Occipital lobe (tissue), 1 donor: ENCODE measurements at regions not wholly inside any gene's neighbourhood (a gene's known extent, or its start where the extent isn't known, plus 50 kb on each side); places are given as distances from the start of the nearest gene placed in this dataset.
"Not testable (repeated sequence)": the region's sequence is repeated elsewhere in the genome, so short reads cannot be mapped to it uniquely, and the experiment has no call there.

Source experiments
- DNase-seq: peaks from one replicate; lab custom pipeline; 2025; lab: John Stamatoyannopoulos, UW

DNA sequence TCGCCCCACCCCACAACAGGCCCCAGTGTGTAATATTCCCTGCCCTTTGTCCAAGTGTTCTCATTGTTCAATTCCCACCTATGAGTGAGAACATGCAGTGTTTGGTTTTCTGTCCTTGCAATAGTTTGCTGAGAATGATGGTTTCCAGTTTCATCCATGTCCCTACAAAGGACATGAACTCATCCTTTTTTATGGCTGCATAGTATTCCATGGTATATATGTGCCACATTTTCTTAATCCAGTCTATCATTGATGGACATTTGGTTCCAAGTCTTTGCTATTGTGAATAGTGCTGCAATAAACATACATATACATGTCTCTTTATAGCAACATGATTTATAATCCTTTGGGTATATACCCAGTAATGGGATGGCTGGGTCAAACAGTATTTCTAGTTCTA lies 132.7 kb downstream of the SNX10 start:
- not testable (repeated sequence) for DNase-seq

DNA sequence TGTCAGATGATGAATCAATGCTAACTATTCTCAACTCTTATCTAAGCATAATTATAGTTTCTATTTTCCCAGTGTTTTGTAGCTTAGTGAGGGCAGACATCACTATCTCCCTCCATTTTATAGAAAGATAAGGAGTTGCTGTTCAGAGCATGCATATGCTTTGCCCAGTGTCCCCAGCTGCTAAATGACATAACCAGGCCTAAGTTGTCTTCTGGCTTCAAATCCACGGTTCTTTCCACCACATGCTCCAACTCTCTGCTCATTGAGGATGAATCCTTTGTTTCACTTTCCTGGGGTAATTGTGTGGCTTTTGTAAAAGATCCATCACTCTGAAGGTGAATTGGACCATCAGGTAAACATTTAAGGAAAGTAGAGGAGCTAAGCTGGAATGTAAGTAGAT lies 134.0 kb downstream of the SNX10 start:
- DNase-seq, result no peak

DNA sequence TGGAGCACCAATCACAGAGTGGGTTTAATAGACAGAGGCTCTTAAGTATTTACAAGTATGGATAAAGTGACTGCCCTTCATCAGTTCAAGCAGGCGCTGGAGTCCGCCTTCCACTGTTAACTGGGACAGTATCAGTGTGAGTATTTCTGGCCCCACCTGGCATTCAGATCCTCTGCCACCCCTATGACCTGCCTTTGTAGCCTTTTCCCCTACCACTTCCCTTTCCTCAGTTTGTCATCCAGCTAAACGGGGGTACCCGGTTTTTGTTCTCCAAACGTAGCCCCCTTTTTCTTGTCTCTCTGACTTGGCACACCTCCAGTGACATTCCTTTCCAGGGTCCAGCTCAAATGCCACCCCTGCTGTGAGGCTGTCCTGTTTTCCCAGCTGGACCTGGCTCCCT lies 134.4 kb downstream of the SNX10 start:
- DNase-seq, result no peak

DNA sequence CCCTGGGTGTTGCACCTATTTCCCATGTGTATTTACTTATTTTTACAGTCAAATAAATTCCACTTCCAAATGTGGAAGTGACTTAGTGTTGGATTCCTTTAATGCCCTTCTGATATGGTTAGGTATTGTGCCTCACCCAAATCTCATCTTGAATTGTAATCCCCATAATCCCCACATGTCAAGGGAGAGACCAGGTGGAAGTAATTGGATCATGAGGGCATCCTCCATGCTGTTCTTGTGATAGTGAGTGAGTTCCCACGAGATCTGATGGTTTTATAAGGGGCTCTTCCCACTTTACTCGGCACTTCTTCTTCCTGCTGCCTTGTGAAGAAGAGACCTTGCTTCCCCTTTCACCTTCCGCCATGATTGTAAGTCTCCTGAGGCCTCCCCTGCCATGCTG lies 136.9 kb downstream of the SNX10 start:
- no peak for DNase-seq

DNA sequence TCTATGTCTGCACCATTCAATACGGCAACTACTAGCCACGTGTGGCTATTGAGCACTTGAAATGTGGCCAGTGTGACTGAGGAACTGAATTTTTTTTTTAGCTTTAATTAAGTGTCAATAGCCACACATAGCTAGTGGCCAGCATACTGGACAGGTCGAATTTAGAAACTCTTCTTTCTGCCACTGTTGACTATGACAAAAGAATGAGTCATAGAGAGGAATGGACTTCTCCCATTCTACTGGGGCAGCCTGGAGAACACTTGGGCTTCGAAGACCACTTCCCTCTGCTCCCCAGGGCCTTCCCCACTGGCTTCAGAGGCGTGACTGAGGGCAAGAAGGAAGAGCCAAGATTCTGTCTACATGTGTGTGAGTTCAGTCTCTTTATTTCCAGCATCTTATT lies 137.5 kb downstream of the SNX10 start:
- DNase-seq, result no peak

DNA sequence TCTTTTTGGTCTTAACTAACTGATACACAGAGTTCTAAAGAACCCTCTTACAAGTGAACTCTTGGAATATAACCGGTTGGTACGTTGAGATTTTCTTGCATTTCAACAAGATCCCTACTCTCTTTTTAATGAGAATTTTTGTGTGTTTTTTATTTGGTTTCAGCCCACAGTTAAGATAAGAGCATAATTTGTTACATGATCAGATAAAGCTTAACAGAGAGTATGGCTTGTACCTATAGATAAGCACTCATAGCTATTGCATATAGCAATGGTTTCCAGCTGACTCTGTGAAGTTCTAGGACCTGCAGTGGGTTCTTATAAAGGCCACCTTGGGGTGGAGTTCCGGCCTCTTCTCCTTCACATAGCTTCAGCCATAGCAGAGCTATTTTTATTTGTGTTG lies 143.3 kb downstream of the SNX10 start:
- DNase-seq, result no peak

DNA sequence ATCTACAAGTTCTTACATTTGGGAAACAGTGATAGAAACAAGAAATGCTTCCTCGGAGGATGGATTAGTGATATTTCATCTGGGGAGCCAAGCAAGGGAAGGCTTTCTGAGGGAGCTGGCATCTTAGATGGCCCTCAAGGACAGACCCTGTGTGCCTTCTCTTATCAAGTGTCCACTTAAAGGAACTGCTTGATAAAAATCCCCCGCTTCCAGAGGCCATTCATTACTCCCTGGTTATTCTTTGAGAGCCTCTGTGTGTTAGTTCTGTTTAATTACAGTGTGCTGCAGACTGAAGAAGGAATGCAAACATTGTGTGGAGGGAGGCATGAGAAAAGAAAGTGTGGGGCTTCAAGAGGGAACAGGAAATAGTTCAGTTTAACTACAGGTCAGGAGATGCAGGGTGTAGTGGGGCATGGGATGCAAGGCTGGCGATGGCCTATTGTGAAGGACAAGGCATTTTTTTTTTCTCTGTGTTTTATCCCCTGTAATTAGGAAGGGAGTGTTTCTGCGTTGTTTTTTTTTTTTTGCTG lies 145.4 kb downstream of the SNX10 start:
- DNase-seq, result no peak

DNA sequence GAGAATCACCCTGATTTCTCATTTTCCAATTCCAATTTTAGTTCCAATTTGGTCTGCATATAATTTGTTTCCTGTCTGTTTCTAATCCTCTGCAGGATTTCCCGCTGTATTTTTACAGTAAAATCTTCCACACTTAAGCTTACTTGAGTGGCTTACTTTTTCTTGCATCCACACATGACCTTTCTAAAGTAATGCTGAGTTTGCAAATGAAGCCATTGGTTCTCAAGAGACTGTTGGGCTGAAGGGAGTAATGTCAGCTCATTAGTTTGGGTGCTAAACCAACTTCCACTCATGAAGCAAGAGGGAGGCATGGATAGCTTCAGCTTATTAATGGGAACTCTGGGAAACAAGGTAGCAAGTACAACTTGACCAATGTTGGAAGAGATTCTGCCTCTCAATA lies 146.4 kb downstream of the SNX10 start:
- DNase-seq, result no peak

DNA sequence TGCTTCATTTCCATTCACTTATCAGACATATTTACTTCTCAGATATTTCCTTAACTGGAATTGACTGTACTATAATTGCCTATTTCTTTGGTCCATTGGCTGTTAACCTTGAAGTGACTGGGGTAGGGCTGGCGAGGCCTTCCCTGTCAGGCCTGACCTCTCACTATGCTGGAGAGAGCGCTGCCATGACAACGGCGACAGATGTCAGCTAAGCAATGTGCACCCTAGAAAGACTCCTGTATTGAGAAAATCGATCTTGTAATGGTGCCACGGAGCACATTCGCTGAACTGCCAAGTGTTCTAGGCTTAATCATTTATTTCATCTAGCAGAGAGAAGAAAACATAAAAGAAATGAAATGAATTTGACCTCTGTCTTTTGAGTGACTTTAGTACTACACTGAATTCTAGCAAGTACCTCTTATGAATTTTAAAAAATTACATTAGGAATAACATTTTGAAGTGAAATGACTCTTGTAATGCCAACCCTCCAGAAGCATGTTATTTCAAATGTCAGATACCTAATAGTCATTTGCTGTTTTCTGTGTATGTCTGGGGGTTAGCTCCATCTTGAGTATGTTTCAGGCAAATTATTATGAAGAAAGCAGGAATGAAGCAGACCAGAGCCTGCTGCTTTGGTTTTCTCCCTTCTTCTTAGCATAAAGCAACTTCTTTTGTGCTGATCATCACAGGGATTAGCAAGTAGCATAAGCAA lies 148.0 kb downstream of the SNX10 start:
- DNase-seq, result no peak

DNA sequence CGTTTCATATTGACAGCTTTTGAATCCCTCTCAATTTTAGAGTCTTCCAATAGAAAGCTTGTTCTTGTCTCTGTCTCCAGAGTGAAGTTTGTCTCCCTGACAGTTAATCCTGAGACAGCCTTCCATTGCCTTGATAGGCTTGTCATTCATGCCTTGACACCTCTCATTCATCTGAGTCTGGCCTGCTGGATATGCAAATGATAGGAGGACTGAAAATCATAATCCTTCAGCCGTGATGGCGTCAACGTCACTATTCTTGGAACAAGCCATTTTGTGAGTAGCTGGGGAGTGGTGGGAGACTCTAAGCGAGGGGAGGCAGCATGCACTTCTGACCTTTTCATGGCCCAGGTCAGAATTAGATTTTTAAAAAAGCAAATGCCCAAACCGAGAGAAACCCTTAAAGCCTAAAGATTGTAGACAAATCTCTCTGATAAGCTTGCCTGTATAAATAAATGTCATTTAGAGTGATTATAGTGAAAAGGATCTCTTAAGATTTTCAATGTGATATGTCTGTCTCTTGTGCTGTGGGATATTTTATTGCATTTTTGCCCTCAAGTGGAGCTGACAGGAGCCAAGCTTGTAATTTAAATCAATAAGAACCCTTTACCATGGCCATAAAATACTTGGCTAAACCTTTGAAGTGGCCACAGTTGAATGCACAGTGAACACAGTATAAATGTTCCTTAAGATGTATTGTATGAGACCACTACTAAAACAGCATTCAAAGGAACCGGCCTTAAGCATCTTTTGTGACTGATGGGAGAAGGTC lies 148.8 kb downstream of the SNX10 start:
- DNase-seq, result no peak

DNA sequence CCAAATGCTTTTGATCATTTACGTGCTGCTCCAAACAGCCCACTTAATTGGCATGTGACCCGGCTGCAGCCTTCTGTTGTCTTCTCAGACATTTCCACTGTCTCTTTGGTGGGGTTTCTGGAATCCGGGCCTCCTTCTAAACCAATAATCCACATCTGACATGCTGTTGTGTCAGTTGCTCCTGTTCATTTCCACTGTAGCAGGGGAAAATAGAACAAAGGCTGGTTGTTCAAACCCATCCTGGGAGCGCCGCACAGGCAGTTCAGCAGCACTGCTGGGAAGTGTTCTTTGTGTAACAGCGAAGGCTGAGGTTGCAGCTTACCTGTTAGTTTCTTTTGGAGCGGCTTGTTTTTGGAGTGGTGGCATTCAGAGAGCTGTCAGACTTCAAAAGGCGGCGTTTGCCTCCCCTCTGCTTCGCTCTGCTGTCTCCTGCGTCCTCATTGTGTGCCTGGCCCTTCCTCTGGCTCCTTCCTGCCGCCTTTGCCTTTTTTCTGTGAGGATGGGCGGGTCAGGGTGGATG lies 149.4 kb downstream of the SNX10 start:
- DNase-seq, result no peak

DNA sequence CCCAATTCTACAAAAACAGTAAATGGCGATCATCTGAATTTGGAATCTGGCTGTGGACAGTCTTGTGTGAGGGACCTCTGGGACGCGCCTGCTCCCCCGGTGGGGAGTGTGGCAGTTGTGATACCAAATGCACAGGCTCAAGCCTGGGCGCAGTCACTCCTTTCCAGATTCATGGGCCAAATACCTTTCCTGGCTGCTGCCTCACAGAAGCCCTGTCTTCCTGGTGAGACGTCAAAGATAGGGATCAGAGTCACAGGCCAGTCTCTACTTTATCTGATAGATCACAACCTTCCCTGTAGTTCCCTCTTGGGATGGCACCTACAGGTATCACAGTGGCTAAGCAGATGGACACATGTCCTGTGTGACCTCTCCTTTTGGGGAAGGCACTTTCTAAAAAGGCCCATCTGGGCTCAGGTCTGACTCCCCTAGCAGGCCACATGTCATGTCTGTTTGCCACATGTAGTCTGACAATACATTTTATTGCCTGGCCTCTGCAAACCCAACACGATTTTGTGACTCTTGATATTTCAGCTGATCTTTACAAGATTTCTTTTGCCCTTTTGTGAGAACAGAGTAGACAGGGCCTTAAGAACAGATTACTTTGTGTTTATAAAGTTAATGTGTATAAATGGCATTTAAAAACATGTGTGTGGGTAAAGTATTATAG lies 150.1 kb downstream of the SNX10 start:
- DNase-seq, result no peak

DNA sequence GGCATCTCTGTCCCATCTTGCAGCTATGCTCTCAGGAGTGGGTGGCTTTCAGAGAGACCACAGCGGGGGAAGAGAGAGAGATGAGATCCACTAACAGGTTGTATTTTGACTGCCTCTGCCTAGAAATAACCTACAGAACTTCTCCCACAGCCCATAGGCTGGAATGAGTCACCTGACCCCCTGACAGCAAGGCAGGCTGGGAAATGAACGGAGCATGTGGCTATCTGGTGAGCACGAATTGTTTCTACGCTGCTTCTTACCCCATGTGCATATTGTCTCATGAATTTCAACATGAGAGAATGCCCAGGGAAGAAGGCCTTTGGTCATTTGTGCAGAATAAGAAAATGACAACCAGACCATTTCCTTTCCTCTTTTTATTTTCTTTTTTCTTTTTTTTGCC lies 151.3 kb downstream of the SNX10 start:
- no peak for DNase-seq

DNA sequence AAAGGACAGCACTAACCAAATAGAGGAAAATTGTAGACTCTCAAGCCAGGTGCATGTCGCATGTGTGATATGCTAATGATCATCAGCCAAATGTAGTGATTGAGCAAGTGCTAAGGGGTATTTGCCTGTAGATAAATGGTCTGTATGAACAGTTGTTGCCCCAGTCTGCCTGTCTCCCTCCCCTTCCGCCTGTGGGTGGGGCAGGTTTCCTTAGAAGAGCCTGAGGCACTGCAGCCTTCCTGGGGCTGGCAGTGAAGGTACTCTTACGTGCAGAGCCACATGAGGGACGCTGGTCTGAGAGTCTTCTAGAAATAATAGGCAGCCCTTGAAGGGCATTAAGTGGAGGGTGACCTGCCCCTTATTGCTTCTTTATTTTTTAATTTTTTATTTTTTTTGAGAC lies 152.1 kb downstream of the SNX10 start:
- no peak for DNase-seq

DNA sequence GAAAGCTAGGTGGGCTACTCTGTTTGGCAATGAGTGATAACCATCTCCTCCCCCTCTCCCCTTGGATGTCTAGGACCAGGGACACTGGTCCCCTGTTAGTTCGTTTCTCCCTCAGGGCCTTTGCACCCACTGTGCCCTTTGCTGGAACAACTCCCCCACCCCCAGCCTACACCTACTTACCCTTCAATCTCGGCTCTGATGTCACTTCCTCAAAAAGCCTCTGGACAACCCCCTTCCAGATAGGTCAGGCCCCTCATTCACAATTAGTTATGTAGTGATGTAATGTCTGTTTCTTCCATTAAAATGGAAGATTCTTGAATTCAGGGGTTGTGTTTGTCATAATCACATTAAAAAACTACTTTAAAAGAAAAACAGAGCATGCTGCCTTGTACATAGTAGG lies 152.9 kb downstream of the SNX10 start:
- no peak for DNase-seq

DNA sequence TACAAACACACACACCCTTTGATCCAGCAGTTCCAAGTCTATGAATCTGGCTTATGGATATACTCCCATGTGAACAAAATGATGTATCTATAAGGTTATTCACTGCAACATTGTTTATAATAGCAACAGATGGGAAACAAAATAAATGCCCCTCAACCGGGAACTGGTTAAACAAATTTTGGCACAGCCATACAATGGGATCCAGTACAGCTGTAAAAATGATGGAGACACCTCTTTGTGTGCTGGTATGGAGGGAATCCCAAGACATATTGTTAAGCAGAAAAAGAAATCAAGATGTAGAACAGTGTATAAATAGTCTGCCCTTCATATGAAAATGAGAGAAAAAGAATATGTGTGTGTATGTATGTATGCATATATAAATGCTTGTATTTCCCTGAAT lies 155.5 kb downstream of the SNX10 start:
- no peak for DNase-seq

DNA sequence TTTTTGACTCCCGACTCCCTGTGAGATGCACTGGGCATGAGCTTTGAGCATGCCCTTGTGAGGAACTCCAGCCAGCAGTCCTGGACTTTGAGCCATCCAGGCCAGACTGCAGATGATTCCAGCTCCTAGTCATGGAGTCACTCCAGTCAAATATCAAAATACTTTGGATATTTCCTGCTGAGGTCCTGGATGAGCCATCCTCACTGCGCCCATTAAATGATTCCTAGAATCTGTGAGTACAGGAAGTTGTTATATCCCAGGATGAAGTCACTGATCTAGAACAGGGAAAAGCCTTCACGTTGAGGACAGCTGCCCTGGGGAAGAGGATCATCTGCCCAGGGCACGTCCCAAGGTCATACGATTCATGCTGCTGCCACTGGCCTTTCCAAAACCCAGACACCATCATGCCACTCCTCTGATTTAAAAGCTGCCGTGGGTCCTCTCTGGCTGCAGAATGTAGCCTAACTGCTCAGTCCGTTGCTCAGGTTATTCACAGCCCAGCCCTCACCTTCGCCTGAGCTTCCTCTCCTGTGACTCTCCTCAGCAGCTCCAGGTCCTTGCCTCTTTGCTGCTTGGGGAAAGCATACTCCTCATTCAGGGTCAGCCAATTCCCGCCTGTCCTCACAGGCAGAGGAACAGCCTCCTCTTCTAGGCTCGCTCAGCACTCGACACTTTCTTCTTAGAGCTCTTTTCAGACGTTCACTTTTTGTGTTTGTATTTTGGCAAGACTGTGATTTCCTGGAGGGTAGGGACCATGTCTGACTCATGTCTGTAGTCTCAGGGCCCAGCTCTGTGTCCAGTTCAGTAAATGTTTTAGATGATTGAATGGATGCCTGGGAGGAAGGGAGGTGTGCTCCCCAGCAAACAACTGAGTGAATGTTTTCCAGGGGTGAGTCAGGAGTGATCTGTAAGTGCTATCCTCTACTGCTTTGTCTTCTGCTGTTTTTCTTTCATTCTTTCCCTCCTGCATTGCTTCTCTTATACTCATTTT lies 157.8 kb downstream of the SNX10 start:
- DNase-seq, result no peak

DNA sequence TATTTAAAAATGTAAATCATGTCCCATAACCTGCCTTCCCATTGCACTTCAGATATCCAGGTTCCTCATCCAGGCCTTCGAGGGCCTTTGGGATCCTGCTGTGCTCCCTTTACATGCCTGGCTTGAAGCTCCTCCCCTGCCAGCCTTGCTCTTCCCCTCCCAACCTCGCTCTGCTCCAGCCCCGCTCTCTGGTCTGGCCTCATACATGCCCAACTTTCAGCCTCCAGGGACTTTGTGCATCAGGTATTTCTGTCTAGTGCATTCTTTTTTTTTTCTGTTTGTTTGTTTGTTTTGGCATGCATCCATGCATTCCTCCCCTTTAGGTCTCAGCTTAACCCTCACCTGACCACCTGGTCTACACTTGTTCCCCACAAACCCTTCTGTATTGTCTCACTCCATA lies 160.3 kb downstream of the SNX10 start:
- no peak for DNase-seq

DNA sequence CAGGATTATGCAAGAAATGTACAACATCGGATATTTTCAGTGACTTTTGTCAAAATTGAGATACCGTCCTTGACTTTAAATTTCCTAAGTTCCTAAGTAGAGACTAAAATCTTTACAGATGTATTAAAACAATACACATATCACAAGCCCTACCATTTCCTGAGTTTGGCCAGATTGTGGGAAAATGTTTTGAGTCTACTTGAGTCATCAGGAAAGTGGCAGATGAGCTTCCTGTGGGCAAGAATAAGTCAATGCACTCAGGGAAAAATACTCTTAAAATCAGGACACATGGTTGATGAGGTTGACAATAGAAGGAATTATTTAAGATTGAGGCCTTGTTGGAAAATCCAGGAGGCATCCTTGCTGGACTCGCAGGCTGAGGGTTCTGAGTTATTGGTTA lies 162.5 kb downstream of the SNX10 start:
- no peak for DNase-seq

DNA sequence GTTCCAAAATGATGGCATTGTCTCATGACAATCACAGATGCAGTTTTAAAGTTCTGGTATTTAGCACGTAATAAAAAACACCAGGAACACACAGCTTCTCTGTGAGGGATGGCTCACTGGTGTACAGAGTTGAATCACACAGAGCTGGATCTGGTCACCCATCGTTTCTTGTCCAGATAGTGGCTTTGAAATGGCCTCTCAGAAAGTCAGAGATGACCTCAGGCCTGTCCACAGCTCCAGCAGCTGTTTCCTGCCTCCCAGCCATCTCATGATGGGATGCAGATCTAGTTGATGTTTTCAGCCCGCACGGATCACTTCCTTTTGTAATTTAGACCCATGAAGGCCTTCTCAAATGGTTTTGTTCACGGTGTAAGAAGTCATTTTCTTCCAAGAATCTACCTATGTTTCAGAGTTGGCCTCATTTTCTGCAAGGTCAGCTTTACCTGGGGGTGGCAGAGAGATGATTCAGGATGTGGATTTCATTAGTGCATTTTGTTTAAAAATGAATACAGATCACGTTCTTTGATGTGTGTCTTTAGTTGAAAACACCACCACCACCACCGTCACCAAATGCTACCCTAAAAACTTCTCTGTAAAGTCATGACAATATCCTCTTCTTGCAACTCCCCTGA lies 166.2 kb downstream of the SNX10 start:
- no peak for DNase-seq
